ENCODE measurements at regions not wholly inside any gene's neighbourhood (a gene's known extent, or its start where the extent isn't known, plus 50 kb on each side); places are given as distances from the start of the nearest gene placed in this dataset.
"Not testable (repeated sequence)": the region's sequence is repeated elsewhere in the genome, so short reads cannot be mapped to it uniquely, and the experiment has no call there.

- no peak for DNase-seq
Observed at GRCh38 chr19:20385061-20385460, 180.5 kb downstream of the ZNF737 start.

- no peak for DNase-seq
Observed at GRCh38 chr19:20371911-20372310, 193.7 kb downstream of the ZNF737 start.

- DNase-seq, result not testable (repeated sequence)
Observed at GRCh38 chr19:20371304-20371703, 194.3 kb downstream of the ZNF737 start.

GRCh38 chr19:20367811-20368294 is 197.7 kb downstream of the ZNF737 start:
- DNase-seq, result no peak

DNA sequence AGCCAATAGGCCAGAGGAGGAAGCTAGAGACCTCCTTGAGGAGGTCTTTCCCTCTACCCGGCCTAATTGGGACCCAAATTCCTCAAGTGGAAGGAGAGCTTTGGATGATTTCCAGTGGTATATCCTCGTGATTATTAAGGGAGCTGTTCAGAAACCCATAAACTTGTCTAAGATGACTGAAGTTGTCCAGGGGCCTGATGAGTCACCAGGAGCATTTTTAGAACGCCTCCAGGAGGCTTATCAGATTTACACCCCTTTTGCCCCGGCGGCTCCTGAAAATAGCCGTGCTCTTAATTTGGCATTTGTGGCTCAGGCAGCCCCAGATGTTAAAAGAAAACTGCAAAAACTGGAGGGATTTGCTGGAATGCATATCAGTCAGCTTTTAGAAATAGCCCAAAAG is 198.1 kb downstream of the ZNF486 start:
- no peak for DNase-seq

DNA sequence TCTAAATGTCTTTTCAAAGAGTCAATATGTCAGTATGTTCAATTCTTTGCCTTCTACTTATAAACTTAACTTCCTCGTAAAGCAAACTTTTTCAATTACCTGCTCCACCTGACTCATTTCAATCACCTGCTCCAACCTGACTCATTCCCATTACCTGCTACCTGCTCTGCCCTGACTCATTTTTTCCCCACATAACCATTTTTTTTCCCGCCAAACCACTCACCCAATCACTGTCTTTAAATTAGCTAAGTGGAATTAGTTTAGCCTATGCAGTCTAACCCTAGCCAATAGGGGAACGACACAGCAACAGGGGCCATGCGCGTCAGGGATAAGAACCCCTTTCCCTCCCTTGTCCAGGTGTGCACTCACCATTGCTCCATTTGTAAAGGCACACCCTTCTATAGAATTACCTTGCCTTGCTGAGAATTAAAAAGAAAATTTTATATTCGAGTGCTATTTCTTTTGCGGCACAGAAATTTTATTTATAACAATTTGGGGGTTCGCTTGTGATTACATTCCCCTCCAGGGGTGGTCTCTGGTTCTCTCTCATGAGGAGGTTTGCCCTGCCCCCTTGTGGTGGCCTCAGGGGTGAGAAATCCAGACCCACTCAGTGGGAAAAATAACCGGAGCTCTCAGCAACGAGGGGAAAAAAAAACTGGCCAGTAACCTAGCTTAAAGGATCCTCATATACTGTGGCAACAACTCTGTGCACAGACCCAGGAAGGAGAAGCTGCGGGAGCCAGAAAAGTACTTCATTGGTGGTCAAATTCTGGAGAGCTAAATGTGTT is 193.1 kb downstream of the ZNF486 start:
- no peak for DNase-seq

- DNase-seq, result not testable (repeated sequence)
Observed at GRCh38 chr19:20358841-20359465, 191.9 kb downstream of the ZNF486 start.

DNA sequence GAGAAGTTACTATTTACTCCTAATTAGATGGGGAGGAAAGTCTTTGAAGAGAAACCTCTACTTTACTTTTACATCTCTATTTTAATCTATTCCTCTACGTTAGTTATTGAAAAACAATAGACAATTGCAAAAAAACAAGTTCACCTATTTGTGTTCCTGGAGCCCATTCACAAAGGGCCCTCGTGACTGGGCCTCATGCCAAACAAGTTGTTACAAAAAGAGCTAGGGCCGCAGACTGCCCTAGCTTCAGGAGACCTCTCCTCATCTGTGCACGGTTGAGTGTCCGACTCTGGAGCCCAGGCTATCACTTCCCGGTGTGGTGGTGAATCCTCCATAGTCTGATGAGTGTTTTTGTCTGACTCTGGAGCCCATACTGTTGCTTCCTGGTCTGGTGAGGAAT is 190.9 kb downstream of the ZNF486 start:
- DNase-seq, result no peak

GRCh38 chr19:20351244-20351643 is 184.2 kb downstream of the ZNF486 start:
- DNase-seq, result no peak

DNA sequence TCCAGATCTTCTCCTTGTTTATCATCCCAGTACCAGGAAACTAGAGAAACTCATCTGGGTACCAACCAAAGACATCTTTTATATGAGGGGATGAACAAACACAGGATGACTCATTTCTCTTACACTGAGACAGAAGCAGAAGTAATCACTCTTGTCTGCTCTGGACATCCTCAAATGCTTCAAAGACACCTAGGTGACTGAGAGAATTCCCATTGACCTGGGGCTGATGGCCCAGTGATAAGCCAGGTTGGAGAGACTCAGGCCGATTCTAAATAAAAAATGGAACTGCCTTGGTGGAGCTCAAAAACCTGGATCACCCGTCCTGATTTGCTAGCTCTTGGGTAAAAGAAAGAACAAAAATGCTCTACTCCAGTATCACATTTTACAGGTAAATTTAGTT is 182.2 kb downstream of the ZNF486 start:
- DNase-seq, result no peak

DNA sequence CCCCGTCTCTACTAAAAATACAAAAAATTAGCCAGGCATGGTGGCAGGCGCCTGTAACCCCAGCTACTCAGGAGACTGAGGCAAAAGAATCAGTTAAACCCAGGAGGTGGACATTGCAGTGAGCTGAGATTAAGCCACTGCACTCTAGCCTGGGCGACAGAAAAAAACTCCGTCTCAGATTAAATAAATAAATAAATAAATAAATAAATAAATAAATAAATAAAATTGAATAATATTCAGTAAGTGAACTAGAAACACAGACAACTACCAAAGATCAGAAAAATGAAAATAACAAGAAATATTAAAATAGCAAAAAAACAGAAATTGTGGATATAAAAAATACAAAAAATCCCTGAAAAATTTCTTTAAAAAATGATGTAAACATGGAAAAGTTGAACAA is 172.4 kb downstream of the ZNF486 start:
- DNase-seq, result no peak

GRCh38 chr19:20334760-20335159 is 167.7 kb downstream of the ZNF486 start:
- no peak for DNase-seq

DNA sequence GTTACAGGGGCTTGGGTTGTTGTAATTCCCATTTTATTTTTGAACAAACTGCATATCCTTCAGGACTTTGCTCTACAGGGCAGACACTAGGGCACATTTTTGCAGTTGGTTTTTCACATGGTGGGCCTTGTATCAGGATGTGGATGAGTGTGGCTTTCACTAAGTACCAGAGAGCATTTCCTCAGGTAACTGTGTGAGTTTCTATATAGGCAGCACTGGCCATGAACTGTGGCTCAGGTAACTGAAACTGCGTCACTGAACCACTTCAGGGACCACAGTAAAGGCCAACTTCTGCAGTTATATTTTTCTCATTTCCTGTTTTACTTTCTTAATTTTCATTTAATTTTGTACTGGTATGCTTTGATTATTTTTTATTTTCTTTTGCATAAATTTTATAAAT is 166.5 kb downstream of the ZNF486 start:
- DNase-seq, result no peak

DNA sequence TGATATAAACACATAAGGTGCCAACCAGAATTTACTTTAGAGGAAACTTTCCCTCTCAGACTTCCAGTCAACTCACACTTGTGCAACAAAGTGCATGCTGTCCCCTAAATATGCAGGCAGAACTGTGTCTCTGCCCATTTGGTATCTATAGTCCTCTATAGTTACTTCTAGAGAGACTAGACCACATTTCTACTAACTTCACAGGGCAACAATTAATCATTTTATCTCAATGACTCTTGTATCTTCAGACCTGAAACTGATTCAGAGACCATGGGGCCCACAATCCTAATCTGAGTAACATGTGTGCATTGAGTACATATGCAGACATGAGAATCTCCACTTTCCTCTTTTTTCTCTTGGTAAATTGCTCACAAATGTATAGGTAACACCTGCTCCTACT is 158.1 kb downstream of the ZNF486 start:
- DNase-seq, result no peak

DNA sequence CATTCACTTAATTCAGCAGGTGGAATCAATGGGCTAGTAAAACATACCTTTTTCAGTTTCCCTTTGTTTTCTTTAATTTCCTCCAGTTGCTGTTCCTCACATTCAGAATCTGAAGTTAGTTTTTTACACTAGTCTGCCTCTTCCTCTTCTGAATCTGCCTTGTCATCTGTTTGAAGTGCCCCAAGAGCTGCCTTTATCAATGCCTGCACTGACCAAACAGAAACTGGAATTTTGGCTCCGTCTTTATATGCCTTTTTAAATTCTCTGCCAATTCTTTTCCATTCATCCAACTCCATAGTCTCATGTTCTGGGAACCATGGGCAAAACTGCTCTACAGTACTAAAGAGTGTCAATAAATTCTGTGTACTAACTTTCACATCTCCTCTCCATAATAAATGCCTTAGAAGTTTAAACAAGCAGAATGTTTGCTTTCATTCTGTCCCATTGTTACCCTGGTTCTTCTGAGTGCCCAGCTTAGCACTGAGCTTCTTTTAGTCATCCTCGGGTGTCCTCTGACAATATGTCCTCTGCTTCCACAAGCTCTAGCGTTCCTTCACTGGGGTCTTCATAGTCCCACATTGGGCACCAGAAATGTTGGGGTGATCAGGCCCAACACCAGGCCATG is 154.2 kb downstream of the ZNF486 start:
- DNase-seq, result no peak

DNA sequence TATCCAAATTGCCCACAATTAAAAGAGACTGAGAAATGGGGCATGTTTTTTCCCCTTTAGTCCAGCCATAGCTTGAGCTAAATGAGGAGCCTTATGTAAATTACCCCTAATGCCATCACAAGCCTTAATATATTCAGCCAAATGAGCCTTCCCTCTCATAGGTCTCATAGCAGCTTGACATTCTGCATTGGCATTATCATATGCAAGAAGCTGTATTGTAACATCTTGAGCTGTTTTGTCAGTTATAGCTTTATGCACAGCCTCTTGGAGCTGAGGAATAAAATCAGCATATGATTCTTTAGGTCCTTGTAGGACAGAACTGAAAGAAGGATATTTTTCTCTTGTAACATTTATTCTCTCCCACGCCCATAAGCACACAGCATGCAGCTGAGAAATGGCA is 153.2 kb downstream of the ZNF486 start:
- no peak for DNase-seq

DNA sequence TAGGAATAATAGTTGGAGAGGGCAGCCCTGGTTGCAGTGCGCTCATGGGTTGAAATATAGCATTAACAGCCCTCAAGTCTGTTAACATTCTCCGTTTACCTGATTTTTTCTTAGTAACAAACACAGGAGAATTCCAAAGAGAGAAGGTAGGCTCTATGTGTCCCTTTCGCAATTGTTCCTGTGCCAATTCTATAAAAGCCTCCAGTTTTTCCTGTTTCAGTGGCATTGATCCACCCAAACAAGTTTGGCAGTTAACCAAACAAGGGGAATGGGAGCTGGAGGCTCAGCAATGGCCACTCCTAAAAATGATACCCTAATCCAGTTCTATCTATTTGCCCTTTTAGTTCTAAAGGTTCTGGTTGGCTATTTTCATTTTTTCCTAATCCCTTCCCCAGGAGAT is 151.6 kb downstream of the ZNF486 start:
- DNase-seq, result no peak

DNA sequence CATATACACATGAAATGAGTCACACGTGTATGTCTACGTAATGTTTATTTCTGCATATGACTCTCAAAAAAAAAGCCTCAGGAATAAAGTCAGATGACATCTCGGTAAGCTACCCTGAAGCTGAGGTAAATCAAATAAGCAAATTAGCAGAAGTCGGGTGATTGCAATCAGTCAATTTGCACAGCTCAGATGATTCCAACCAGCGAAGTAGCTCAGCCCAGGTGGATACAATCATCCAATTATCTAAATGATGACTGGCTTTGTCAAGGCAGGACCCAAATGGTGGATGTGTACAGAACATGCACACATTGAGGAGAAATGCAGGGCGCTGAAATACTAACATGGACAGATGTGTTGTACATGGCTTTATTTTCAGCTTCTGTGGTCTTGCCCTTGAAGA is 148.5 kb downstream of the ZNF486 start:
- DNase-seq, result no peak

GRCh38 chr19:20313894-20314293 is 146.9 kb downstream of the ZNF486 start:
- DNase-seq, result no peak

DNA sequence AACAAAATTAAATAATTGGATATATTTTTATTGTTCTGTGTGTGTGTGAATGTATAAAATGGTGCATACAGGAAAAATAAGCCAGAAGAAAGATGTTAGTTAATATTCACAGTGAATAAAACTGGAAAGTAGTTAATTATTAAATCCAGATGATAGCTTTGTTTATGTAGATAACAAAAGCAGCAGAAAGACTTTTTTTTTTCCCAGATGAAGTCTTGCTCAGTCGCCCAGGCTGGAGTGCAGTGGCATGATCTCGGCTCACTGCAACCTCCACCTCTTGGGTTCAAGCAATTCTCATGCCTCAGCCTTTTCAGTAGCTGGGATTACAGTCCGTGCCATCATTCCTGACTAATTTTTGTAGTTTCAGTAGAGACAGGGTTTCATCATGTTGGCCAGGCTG is 140.1 kb downstream of the ZNF486 start:
- no peak for DNase-seq

GRCh38 chr19:20296314-20296713 is 129.3 kb downstream of the ZNF486 start:
- not testable (repeated sequence) for DNase-seq

- no peak for DNase-seq
Observed at GRCh38 chr19:20294181-20294580, 127.2 kb downstream of the ZNF486 start.

DNA sequence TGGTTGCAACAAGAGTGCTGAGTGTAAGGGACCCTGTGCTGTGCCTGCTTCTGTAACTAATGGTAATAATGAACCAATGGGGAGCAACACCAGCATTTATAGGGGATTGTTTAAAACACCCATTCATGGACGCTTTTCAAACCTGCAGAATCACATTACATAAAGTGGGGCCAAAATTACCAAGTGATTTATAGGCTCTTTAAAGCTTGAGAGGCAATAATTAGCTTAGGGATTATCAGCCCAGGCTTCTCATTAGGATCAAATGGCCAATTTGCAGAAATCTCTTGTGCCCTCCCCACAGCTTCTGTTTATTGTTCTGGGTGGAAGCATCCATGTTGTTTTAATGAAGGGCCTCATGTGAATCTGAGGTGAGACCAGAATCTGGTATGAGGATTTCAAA is 125.5 kb downstream of the ZNF486 start:
- not testable (repeated sequence) for DNase-seq

- DNase-seq, result no peak
Observed at GRCh38 chr19:20289186-20289585, 122.2 kb downstream of the ZNF486 start.
